ENCODE measurements at regions not wholly inside any gene's neighbourhood (a gene's known extent, or its start where the extent isn't known, plus 50 kb on each side); places are given as distances from the start of the nearest gene placed in this dataset.

GRCh38 chr3:143183665-143183964 is 64.0 kb downstream of the CHST2 start:
- H3K4me3 ChIP-seq = no peak overlapping the region
- H3K4me1 ChIP-seq = no peaks in the 10 kb centered on the region
- no peaks in the 10 kb centered on the region for H3K9me3 ChIP-seq
- DNase-seq (ENCODE audit: extremely low spot score in 2 of 2) = no peak
- H3K36me3 ChIP-seq = no peaks in the 10 kb centered on the region
- H3K27me3 ChIP-seq = no peaks in the 10 kb centered on the region
- no peak for TF ChIP-seq CTCF (IDR thresholded peaks at IDR 0.05)
- TF ChIP-seq POLR2A (IDR thresholded peaks at IDR 0.05) = no peak
- no peak for TF ChIP-seq POLR2AphosphoS5 (IDR thresholded peaks at IDR 0.05; ENCODE audit: insufficient read depth in 1 of 2, low read depth in 1 of 2)
- intact Hi-C loops (cut with DNase I) = no loop called here
- H3K27ac ChIP-seq = no peak overlapping the region

DNA sequence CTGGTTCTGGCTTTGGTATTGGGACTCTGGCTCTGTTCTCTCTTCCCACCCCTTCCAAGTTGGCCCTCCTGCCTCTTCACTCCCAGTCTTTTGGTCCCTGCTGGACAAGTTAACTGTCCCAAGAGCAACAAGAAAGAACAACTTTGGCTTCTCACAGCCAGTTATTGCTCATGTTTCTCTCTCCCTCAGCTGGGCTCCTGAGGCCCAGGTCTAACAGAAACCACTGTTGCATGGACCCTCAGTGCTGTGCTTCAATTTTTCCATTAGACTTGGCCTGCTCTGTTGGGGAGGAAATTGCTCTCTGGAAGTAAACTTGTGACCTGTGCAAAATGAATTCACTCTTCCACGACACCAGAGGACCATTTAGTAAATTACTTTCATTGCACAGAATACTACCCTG is 64.5 kb downstream of the CHST2 start:
- H3K4me3 ChIP-seq = no peak overlapping the region
- H3K27ac ChIP-seq = no peak overlapping the region
- no peaks in the 10 kb centered on the region for H3K36me3 ChIP-seq
- no peaks in the 10 kb centered on the region for H3K4me1 ChIP-seq
- TF ChIP-seq POLR2A (IDR thresholded peaks at IDR 0.05) (no peak), POLR2AphosphoS5 (IDR thresholded peaks at IDR 0.05; ENCODE audit: insufficient read depth in 1 of 2, low read depth in 1 of 2) (no peak), CTCF (IDR thresholded peaks at IDR 0.05) (no peak)
- no peak for DNase-seq (ENCODE audit: extremely low spot score in 2 of 2)
- H3K9me3 ChIP-seq = no peaks in the 10 kb centered on the region
- H3K27me3 ChIP-seq = no peaks in the 10 kb centered on the region
- intact Hi-C loops (cut with DNase I) = no loop called here

DNA sequence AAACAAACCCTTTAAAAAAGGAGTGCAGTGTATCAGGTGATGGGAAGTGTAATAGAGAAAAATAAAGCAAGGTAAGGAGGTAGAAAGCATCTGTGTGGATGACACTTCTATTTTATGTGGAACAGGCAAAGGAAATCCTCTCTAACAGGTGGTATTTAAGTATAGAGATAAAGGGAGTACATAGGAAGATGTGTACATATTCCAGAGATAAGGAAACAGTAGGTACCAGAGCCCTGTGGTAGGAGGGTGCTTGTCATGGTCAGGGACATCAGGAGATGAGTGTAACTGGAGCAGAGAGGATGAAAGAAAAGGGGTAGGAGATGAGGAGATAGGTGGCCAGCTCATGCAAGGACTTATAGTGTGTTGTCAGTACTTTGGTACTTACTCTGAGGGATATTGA is 65.8 kb downstream of the CHST2 start:
- H3K4me3 ChIP-seq = no peak overlapping the region
- no peak for DNase-seq (ENCODE audit: extremely low spot score in 2 of 2)
- intact Hi-C loops (cut with DNase I) = no loop called here
- H3K27me3 ChIP-seq = no peaks in the 10 kb centered on the region
- H3K36me3 ChIP-seq = no peaks in the 10 kb centered on the region
- no peaks in the 10 kb centered on the region for H3K4me1 ChIP-seq
- no peak overlapping the region for H3K27ac ChIP-seq
- H3K9me3 ChIP-seq = no peaks in the 10 kb centered on the region
- no peak for TF ChIP-seq POLR2AphosphoS5 (IDR thresholded peaks at IDR 0.05; ENCODE audit: insufficient read depth in 1 of 2, low read depth in 1 of 2)
- no peak for TF ChIP-seq CTCF (IDR thresholded peaks at IDR 0.05)
- no peak for TF ChIP-seq POLR2A (IDR thresholded peaks at IDR 0.05)

- DNase-seq (ENCODE audit: extremely low spot score in 2 of 2) = no peak
- H3K27ac ChIP-seq = no peak overlapping the region
- TF ChIP-seq CTCF (IDR thresholded peaks at IDR 0.05) (no peak), POLR2AphosphoS5 (IDR thresholded peaks at IDR 0.05; ENCODE audit: insufficient read depth in 1 of 2, low read depth in 1 of 2) (no peak), POLR2A (IDR thresholded peaks at IDR 0.05) (no peak)
- no peaks in the 10 kb centered on the region for H3K9me3 ChIP-seq
- no peaks in the 10 kb centered on the region for H3K27me3 ChIP-seq
- intact Hi-C loops (cut with DNase I) = no loop called here
- H3K4me1 ChIP-seq = no peaks in the 10 kb centered on the region
- no peak overlapping the region for H3K4me3 ChIP-seq
- no peaks in the 10 kb centered on the region for H3K36me3 ChIP-seq
Measured at GRCh38 chr3:143187111-143187510, 67.5 kb downstream of the CHST2 start.

GRCh38 chr3:143188881-143189280 is 69.3 kb downstream of the CHST2 start:
- H3K36me3 ChIP-seq = no peaks in the 10 kb centered on the region

GRCh38 chr3:143190101-143190500 is 70.5 kb downstream of the CHST2 start:
- Histone ChIP-seq H3K4me1 (no peaks in the 10 kb centered on the region), H3K4me3 (no peak overlapping the region), H3K27me3 (no peaks in the 10 kb centered on the region), H3K9me3 (no peaks in the 10 kb centered on the region), H3K36me3 (no peaks in the 10 kb centered on the region), H3K27ac (no peak overlapping the region)
- TF ChIP-seq POLR2A (IDR thresholded peaks at IDR 0.05) (no peak), POLR2AphosphoS5 (IDR thresholded peaks at IDR 0.05; ENCODE audit: insufficient read depth in 1 of 2, low read depth in 1 of 2) (no peak), CTCF (IDR thresholded peaks at IDR 0.05) (no peak)
- intact Hi-C loops (cut with DNase I) = no loop called here
- no peak for DNase-seq (ENCODE audit: extremely low spot score in 2 of 2)

More at GRCh38 chr3:143188881-143189280, 69.3 kb downstream of the CHST2 start:
- H3K27ac ChIP-seq = no peak overlapping the region
- no peaks in the 10 kb centered on the region for H3K4me1 ChIP-seq
- intact Hi-C loops (cut with DNase I) = no loop called here
- no peak for DNase-seq (ENCODE audit: extremely low spot score in 2 of 2)
- H3K4me3 ChIP-seq = no peak overlapping the region
- no peaks in the 10 kb centered on the region for H3K9me3 ChIP-seq
- no peak for TF ChIP-seq POLR2AphosphoS5 (IDR thresholded peaks at IDR 0.05; ENCODE audit: insufficient read depth in 1 of 2, low read depth in 1 of 2)
- H3K27me3 ChIP-seq = no peaks in the 10 kb centered on the region
